Epidermal melanocyte (primary cell): ENCODE measurements at regions not wholly inside any gene's neighbourhood (a gene's known extent, or its start where the extent isn't known, plus 50 kb on each side); places are given as distances from the start of the nearest gene placed in this dataset.
"Not testable (repeated sequence)": the region's sequence is repeated elsewhere in the genome, so short reads cannot be mapped to it uniquely, and the experiment has no call there.

Experiments
- DNase-seq: peaks from one replicate; pipeline ENCODE4 v3.0.0; 2011; ENCODE audit warnings: low spot score; ENCODE audit not compliant: insufficient read length

DNA sequence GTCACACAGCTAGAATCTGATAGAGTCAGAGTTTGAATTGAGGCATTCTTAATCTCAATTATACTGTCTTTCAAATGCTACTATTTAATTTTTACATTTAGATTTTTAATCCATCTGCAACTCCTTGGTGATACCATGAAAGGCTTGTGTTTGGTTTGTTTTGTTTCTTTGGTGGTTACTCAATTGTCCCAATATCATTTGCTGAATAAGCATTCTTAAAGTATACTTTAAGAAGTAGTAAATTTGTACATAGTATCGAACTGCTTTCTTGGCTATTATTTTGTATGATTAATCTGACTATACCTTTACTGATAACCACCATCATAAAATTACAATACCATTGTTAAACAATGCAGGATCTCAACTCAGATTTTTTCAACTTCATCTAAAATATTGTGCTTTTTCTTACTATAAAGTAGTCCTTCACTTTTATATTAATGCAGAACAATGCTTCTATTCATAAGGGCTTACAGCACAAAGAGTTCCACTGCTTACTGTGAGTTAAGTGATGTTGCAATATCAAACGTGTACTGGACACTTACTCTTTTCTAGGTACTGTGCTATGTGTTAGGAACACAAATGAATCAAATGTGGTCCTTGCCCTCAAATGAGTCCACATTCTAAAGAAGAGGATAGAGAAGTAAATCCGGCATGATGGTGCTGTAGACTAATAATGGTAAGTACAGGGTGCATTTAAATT lies 111.2 kb upstream of the GRIA3 start:
- DNase-seq = no peak

DNA sequence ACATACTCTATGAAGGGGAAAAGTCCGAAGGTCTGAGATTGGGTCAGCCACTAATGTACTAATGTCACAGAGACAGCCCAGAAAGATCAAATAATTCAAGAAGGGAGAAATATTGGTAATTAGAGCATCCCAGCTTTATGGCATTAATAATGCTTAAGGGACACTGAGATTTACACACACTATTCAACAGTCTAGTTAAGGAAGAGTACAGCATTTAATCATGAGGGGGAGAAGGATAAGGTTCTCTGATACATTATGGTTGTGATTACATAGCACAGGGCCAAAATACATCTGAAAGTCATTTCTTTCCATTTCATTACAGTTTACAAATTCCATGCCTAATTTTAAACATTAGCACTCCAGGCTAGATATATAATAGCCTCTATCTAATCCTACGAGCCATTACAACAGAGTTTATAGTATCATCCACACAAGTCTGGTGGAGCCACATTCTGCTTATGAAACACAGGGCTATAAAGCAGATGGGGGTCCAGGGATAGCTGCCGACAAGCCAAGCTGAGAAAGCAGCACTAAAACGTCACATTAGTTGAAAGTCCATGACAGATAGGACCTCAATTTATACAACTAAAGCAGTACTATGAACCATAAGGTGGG lies 108.0 kb upstream of the GRIA3 start:
- no peak for DNase-seq

DNA sequence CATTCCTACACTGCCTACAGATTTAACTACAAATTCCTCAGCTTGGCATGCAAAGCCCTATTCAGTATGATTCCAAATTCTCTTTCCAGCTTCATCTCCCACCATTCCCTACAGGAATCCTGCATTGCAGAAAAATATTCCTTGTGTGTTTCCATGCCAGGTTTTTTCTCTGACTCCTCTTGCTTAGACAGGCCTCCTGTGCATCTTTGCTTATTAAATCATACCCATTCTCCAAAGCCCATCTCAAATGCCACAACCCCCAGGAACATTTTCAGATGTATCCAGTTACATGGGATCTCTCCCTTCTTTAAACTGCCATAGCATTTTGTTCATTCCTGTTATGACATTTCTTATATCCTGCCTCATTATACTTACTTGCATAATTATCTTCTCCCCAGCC lies 106.4 kb upstream of the GRIA3 start:
- DNase-seq = no peak

DNA sequence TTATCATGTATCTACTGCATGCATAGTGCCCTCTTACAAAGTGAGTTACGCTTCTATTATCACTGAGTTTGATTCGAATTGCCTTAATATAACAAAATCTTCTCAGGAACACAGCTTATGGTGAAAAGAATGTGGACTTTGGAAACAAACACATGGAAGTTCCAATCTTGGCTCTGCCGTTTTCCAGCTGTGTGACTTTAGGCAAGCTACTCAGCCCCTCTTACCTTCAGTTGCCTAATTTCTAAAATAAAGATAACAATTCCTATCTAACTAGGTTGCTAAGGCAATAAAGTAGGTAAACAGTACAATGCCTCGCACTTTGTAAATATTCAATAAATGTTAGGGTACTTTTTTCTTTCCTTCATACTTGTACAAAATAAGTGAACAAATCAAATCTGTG lies 104.0 kb upstream of the GRIA3 start:
- no peak for DNase-seq

DNA sequence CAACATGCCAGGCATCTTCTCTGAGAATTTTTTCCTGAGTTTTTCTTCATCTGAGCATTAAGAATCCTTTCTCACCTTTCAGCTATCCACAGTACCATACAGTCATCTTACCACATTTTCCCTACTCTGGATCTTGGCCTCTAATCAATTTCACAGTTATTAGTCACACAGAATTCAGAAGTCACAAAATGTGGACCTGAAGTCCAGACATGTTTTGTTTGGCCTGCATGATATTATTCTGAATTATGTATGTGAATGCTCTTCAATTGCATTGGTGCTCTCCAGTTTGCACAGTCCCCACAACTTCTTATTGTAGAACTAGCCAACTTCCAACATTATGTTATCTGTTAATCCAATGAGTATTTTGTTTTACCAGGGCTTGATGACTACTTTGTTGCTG lies 102.3 kb upstream of the GRIA3 start:
- DNase-seq = no peak

DNA sequence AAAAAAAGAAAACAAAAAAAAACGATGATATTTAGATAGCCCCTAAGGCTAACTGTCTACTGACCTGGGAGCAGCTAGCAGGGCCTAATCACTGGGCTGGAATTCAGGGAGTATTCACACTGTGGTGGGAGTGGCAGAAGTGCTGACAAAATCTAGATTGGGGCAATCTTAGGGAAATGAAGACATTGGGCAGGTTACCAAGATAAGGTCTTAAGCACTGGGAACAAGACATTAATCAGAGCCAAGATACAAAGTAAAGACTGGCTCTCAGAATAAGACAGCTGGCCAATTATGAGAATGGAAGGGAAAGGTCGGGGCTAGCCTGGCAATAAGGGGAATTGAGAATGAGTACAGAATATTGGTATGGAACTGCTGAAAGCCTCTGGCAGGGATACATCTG lies 100.2 kb upstream of the GRIA3 start:
- DNase-seq = no peak

DNA sequence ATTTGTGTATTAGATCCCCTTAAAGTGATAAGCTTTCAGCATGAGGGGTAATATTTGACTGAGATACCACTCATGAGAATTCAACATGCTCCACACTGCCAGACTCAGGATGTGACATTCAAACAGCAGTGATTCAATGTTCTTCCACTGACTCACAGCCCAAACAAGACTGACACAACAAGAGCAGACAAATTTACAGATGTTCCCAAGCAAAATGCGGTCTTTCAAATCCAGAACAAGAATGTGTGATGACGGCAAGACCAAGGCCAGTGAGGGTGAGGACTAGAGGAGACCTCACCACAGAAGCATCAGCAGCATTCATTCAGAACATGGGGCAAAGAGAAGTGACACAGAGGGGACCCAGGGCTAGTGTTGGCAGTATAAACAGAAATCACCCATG lies 99.3 kb upstream of the GRIA3 start:
- DNase-seq = no peak

DNA sequence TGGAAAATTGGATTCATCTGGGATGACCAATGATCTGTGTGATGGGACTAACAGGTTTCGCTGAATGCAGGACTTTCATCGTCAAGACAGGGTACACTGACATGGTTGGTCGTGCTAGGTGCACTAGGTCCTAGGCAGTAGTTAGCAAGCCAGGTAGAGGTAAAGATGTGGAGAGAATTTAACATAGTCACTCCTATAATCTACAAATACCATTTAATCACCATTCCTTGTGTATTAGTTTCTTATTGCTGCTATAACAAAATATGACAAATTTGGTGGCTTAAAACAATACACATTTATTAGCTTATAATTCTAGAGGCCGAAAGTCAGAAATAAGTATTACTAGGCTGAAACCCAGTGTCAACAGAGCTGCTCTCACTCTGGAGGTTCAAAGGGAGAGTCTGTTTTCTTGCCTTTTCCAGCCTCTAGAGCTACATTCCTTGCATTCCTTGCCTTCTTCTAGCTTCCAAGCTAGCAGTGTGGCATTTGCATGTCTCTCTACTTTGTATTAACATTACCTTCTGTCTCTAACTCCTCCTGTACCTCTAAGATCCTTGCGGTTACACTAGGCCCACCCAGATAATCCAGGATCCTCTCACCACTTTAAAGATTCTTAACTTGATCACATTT lies 98.7 kb upstream of the GRIA3 start:
- DNase-seq = no peak

DNA sequence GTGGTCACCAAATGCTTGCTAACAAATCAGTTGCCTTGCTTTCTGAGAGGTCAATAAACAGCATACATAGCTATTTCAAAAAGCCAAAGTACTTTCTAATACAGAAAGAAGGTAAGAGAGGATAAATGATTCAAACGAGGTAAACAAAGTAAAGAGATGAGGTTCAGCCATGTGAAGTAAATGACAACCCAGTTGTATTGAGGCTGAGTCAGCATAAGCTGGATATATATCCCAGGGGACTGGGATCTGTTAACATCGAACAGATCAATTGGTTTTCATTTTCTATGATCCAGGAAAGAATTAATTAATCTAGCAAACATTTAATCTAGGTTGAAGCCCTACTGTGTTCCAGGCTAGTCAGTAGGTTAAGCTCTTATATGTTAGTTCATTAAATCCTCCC lies 97.3 kb upstream of the GRIA3 start:
- DNase-seq = no peak

DNA sequence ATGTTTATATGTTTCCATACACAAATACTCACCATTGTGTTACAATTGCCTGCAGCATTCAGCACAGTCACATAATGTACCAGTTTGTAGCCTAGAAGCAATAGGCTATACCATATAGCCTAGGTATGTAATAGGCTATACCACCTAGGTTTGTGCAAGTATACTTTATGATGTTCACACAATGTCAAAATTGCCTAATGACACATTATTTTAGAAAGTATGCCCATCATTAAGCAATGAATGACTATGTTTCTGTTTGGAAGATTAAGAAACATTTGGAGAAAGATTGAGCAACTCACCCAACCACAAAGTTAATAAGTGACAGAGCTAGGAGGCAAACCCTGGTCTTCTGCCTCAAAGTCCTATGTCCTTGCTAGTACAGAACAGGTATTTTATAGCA lies 96.8 kb upstream of the GRIA3 start:
- DNase-seq = no peak

DNA sequence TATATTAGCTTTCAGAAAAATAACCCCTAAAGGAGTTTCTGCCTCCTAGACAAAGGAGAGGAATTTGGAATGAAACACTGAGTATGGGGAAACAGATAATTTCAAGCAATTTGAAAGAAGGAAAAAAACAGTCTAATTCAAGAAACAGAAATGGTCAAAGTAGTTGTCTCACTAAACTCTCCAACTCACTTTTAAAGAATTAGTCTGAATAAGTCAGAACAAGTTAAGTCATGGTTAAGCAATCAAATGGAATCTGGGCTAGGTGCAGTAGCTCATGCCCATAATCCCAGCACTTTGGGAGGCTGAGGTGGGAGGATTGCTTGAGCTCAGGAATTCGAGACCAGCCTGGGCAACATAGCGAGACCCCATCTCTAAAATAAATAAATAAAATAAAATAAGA lies 95.7 kb upstream of the GRIA3 start:
- DNase-seq = no peak

DNA sequence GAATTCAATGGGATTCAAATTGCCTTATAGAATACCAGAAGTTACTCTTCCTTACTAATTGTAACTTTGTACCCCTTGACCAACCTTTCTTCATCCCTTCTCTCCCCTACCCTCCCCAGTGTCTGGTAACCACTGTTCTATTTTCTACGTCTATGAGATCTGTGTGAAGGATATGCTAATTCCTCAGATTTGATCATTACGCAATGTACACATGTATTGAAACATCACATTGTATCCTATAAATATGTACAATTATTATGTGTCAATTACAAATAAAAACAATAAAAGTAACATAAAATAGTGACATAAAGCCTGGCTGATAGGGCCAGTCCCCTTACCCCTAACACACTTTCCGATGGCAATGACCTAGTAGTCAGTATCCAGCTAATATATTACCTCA lies 95.1 kb upstream of the GRIA3 start:
- DNase-seq = no peak

DNA sequence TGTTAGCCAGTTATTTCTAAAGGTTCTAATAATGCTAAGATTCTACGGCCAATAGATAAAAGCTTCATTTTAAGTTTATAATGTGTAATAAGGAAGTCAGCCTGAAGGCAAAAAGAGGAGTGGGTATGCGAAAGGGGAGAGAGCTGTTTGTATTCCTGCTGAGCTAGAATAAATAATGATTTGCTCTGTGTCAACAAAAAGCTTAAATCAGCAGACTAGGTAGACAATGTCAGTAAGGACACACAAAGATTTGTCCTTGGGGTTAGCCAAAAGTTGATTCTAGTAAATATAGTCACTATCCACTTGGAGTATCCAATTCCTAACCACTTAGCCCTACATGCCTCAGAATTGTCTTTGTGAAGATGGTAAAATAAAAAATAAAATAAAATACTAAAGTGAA lies 90.3 kb upstream of the GRIA3 start:
- DNase-seq = no peak

DNA sequence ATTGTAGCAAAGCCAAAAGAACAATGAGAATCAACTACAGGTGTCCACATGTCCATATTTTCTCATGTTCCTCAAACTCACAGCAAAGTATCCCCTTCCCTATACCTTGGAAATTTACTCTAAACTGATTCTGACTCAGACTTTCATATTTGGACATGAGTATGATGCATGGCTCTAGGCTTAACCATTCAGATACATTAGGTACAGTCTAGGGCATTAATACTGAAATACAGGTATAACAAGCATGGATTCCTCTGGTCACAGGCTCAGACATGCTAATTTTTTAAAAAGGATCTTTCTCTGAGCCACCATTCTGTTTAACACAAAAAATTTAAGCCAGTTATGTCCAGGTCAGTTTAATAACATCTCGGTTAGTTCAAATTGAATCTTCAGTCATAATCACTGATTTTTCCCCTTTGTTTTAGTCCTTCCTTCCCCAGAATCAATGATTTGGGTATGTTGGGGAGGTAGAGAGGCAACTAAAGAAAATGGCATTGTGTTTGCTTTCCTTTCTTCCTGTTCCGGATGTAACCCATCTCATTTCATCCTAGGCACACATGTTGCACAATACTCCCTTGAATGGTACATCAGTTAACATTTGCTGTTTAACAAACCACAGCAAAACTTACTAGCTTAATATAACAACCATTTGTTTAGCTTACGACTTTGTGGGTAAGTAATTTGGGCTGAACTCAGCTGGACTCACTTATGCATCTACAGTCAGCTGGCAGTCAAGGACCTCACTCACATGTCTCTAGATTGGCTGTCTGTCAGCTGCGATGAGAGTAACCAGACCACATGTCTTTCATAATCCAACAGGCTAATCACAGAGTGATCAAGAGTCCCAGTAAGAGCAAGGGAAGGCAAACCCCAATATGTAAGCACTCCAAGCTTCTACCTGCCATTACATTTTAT lies 75.3 kb upstream of the GRIA3 start:
- no peak for DNase-seq

DNA sequence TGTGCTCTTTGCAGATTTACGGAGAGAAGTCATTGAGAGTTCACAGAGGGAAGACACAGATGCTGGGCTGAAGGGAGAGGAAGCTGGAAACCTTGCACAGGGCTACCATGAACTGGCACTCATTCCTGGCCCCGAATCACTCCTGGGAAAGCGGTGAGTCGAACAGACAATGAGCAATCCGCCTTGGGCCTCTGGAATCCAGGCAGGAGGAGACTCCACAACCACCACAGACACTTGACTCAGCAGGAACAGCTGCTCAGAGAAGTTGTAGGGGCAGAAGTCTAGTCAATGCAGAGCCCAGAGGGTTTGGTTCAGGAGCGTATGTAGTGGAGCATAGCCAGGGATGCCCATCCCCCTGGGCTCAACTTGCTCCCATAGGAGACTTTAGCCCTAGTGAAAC lies 62.8 kb upstream of the GRIA3 start:
- DNase-seq = no peak

DNA sequence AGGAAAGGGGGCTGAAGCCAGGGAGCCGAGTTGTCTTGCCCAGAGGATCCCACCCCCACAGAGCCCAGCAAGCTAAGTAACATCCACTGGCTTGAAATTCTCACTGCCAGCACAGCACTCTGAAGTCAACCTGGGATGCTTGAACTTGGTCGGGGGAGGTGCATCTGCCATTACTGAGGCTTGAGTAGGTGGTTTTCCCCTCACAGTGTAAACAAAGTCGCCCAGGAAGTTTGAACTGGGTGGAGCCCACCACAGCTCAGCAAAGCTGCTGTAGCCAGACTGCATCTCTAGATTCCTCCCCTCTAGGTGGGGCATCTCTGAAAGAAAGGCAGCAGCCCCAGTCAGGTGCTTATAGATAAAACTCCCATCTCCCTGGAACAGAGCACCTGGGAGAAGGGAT lies 54.3 kb upstream of the GRIA3 start:
- DNase-seq = not testable (repeated sequence)
